ENCODE measurements at regions not wholly inside any gene's neighbourhood (a gene's known extent, or its start where the extent isn't known, plus 50 kb on each side); places are given as distances from the start of the nearest gene placed in this dataset.

DNA sequence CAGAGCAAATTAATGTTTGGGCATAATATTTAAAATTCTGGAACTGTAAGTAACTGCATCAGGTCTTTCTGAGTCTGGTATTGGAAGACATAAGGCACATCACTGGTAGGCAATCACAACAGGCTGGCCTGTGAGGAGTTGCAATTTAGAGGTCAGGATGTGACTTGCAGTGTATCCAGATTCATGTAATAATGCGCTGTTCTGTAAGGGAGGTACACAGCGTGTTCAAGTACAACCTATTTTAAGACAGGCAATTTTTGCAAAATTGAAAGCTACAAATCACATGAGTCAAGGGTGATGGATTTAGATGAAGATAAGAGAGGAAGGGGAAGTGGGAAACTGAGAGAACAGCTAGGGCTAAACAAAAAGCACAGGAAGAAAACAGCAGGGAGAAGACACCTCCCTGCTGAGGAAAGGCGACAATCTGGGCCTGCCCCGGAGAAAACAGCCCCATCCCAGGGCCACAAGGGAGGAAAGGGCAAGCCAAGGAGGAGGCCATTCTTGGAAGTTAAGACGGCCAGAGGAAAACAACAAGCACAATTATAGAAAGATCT lies 138.1 kb downstream of the LACC1 start:
- TF ChIP-seq EZH2phosphoT487 (IDR thresholded peaks at IDR 0.05; ENCODE audit: insufficient read depth, low read depth) = no peak
- no peak for TF ChIP-seq EZH2 (IDR thresholded peaks at IDR 0.05; ENCODE audit: insufficient read depth, poor library complexity, severe bottlenecking)

Data from GM23248 (cell line).